OCI-LY3 (cell line): ENCODE measurements at regions not wholly inside any gene's neighbourhood (a gene's known extent, or its start where the extent isn't known, plus 50 kb on each side); places are given as distances from the start of the nearest gene placed in this dataset.

Experiments
- H2AFZ ChIP-seq: fragments of 200-600, 300-600 bp; shearing (Covaris generic); 2 replicates; pipeline ENCODE4 v1.6.0; 2014; ENCODE audit warnings: antibody characterized with exemption, low read depth, low read length
- H3K27ac ChIP-seq: fragments of 200-600, 300-600 bp; sonication (generic); 2 replicates; pipeline ENCODE4 v1.5.1; 2014; ENCODE audit warnings: mild to moderate bottlenecking, low read length, moderate library complexity, mixed read lengths
- H3K27me3 ChIP-seq: fragments of 200-600, 300-600 bp; sonication (generic); 2 replicates; pipeline ENCODE4 v1.6.1; 2014; ENCODE audit warnings: low read depth, low read length, mixed read lengths
- H3K36me3 ChIP-seq: fragments of 200-600, 300-600 bp; sonication (generic); replicated peaks from 2 replicates; pipeline ENCODE3; 2014; ENCODE audit warnings: low read depth, low read length, mixed read lengths
- H3K4me1 ChIP-seq: fragments of 300-600, 200-600 bp; sonication (generic); 2 replicates; pipeline ENCODE4 v1.6.1; 2014; ENCODE audit warnings: low read length, mixed read lengths
- H3K4me2 ChIP-seq: fragments of 200-600, 300-600 bp; sonication (generic); 2 replicates; pipeline ENCODE4 v1.6.1; 2014; ENCODE audit warnings: low read length, mixed read lengths
- H3K4me3 ChIP-seq: fragments of 300-600, 200-600 bp; sonication (generic); 2 replicates; pipeline ENCODE4 v1.5.1; 2014; ENCODE audit warnings: antibody characterized with exemption, mild to moderate bottlenecking, low read length, moderate library complexity
- H3K79me2 ChIP-seq: fragments of 300-600, 200-600 bp; shearing (Covaris generic); 2 replicates; pipeline ENCODE4 v1.6.1; 2014; ENCODE audit warnings: mild to moderate bottlenecking, low read length, mixed read lengths
- H3K9ac ChIP-seq: fragments of 300-600, 200-600 bp; shearing (Covaris generic); 2 replicates; pipeline ENCODE4 v1.6.0; 2014; ENCODE audit warnings: mild to moderate bottlenecking, low read length, moderate library complexity
- H3K9me3 ChIP-seq: fragments of 200-600, 300-600 bp; shearing (Covaris generic); 2 replicates; pipeline ENCODE4 v1.6.1; 2014; ENCODE audit warnings: low read length, mixed read lengths; ENCODE audit not compliant: insufficient read depth
- H4K20me1 ChIP-seq: fragments of 200-600, 300-600 bp; sonication (generic); 2 replicates; pipeline ENCODE4 v1.6.1; 2016; ENCODE audit warnings: low read length, mixed read lengths; ENCODE audit not compliant: insufficient read depth
- EZH2phosphoT487 ChIP-seq: fragments of 200-600 bp; shearing (Covaris generic); IDR thresholded peaks from 2 replicates; pipeline ENCODE4 v1.6.1; 2018; ENCODE audit warnings: antibody characterized with exemption, mixed run types, low read depth
- TF ChIP-seq, protein P1 (sequence below): fragments of 200-600, 300-600 bp; sonication (generic); IDR thresholded peaks from 2 replicates; pipeline ENCODE4 v1.5.1; 2014; ENCODE audit warnings: antibody characterized with exemption, low read length, low read depth

DNA sequence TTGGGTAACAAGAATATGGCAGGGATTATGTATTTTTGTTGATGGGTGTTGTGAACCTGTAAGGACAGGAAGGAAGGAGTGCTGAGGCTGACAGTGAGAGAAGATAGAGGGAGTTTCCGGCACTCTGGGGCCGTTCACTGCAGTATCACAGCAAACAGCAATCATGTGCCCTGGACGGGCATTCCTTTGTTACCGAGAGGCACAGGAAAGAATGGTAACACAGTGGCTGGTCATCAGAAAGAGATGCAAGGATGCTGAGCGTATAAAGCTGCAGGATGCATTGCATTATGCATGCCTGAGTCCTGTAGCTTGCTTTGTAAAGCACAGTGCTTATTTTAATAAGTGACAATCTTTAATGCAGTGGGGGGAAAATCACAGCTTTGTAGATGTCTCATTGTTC lies 286.8 kb downstream of the RPS24 start:
- H2AFZ ChIP-seq = no peak overlapping the region
- H3K9me3 ChIP-seq = no peaks in the 10 kb centered on the region
- no peak overlapping the region for H3K4me3 ChIP-seq
- H3K36me3 ChIP-seq = no peaks in the 10 kb centered on the region
- no peak overlapping the region for H3K27ac ChIP-seq
- TF ChIP-seq, protein P1, sequence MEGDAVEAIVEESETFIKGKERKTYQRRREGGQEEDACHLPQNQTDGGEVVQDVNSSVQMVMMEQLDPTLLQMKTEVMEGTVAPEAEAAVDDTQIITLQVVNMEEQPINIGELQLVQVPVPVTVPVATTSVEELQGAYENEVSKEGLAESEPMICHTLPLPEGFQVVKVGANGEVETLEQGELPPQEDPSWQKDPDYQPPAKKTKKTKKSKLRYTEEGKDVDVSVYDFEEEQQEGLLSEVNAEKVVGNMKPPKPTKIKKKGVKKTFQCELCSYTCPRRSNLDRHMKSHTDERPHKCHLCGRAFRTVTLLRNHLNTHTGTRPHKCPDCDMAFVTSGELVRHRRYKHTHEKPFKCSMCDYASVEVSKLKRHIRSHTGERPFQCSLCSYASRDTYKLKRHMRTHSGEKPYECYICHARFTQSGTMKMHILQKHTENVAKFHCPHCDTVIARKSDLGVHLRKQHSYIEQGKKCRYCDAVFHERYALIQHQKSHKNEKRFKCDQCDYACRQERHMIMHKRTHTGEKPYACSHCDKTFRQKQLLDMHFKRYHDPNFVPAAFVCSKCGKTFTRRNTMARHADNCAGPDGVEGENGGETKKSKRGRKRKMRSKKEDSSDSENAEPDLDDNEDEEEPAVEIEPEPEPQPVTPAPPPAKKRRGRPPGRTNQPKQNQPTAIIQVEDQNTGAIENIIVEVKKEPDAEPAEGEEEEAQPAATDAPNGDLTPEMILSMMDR = no peak
- no peak for TF ChIP-seq EZH2phosphoT487
- no peaks in the 10 kb centered on the region for H3K27me3 ChIP-seq
- H3K9ac ChIP-seq = no peak overlapping the region
- no peaks in the 10 kb centered on the region for H3K4me1 ChIP-seq
- H3K79me2 ChIP-seq = no peaks in the 10 kb centered on the region
- H4K20me1 ChIP-seq = no peaks in the 10 kb centered on the region
- no peak overlapping the region for H3K4me2 ChIP-seq

DNA sequence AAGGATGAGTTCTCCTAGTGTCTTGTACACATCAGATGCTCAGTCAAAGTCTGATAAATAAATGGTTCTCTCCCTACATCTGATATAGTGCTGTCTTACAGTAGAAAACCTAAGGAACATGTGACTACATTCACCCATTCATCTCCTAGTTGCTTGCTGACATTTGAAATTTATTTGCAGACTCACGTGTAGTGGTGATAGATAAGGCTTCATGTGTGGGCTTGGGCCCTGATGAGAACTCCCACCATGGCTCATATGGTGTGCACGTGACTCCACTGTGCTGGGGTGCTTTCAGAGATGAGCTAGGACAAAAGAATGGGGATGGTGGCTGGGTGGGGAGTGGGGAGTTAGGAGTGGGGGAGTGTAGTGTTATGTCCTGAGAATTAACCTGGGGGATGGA lies 287.3 kb downstream of the RPS24 start:
- no peak for TF ChIP-seq EZH2phosphoT487
- TF ChIP-seq, protein P1 = no peak
- Histone ChIP-seq H3K9ac (no peak overlapping the region), H3K36me3 (no peaks in the 10 kb centered on the region), H3K4me1 (no peaks in the 10 kb centered on the region), H3K4me3 (no peak overlapping the region), H3K27ac (no peak overlapping the region), H3K79me2 (no peaks in the 10 kb centered on the region), H3K4me2 (no peak overlapping the region), H2AFZ (no peak overlapping the region), H4K20me1 (no peaks in the 10 kb centered on the region), H3K27me3 (no peaks in the 10 kb centered on the region), H3K9me3 (no peaks in the 10 kb centered on the region)

DNA sequence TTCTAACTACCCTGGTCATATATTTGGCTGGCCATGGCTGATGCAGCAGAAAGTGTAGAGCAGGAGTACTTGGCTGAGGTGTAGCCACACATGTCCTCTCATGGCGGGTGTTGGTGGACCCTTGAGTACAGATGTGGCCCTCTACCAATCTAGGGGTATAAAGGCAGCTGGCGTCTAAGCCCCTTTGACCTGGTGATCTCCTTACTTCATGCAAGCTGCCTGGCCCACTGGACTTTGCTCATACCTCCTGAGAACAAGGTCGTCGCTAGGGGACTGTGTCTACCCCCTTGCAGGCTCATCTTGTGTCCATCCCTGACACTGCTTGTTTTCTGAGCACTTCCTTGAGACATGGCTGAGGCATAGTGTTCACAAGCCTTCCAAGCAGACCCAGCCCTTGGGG lies 287.8 kb downstream of the RPS24 start:
- Histone ChIP-seq H3K4me2 (no peak overlapping the region), H3K27ac (no peak overlapping the region), H3K27me3 (no peaks in the 10 kb centered on the region), H3K36me3 (no peaks in the 10 kb centered on the region), H3K4me3 (no peak overlapping the region), H3K9me3 (peaks cover 2% of the 10 kb centered on the region; the same call in 1 of the 2 replicates), H3K9ac (no peak overlapping the region), H2AFZ (no peak overlapping the region), H4K20me1 (no peaks in the 10 kb centered on the region), H3K79me2 (no peaks in the 10 kb centered on the region), H3K4me1 (no peaks in the 10 kb centered on the region)
- TF ChIP-seq, protein P1 = no peak
- TF ChIP-seq EZH2phosphoT487 = no peak

DNA sequence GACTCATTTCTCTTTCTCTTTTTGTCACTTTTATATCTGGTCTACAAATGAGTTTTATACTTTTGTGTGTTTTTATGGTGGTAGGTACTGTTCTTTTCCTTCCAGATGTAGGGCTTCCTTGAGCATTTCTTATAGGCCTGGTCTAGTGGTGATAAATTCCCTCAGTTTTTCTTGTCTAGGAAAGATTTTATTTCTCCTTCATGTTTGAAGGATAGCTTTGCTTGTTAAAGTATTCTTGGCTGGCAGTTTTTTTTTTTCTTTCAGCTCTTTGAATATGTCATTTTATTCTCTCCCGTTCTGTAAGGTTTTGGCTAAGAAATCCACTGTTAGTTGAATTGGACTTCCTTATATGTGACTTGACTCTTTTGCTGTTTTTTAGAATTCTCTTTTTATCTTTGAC lies 292.7 kb downstream of the RPS24 start:
- no peaks in the 10 kb centered on the region for H3K79me2 ChIP-seq
- H3K9me3 ChIP-seq = peaks cover 5% of the 10 kb centered on the region; the same call in 1 of the 2 replicates
- no peak overlapping the region for H3K4me3 ChIP-seq
- H3K4me1 ChIP-seq = no peaks in the 10 kb centered on the region
- TF ChIP-seq, protein P1 = no peak
- TF ChIP-seq EZH2phosphoT487 = no peak
- H2AFZ ChIP-seq = no peak overlapping the region
- H3K36me3 ChIP-seq = no peaks in the 10 kb centered on the region
- H3K9ac ChIP-seq = no peak overlapping the region
- no peaks in the 10 kb centered on the region for H4K20me1 ChIP-seq
- no peak overlapping the region for H3K4me2 ChIP-seq
- no peaks in the 10 kb centered on the region for H3K27me3 ChIP-seq
- no peak overlapping the region for H3K27ac ChIP-seq
